ENCODE measurements at regions not wholly inside any gene's neighbourhood (a gene's known extent, or its start where the extent isn't known, plus 50 kb on each side); places are given as distances from the start of the nearest gene placed in this dataset.
A peak's percentile ranks its signal among the peaks of the same experiment; 100 is the strongest.

DNA sequence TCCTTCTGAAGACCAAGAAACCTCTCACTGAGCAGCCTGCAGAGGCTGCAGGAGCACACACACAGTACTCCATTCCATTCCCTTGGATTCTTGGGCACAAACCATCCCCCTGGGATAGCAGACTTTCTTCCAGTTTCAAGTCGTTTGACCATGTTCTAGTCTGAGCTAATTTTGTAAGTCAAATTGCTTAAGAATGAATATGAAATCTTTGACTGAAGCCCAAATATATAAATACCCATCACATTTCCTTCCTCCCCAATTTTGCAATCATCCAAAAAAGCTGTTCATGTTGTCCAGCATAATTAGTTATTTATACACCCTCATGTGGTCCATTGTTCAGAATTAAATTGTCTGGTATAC, 231.2 kb upstream of the TPRG1 start:
- no peak for DNase-seq (ENCODE audit: low read depth in 2 of 2)

GRCh38 chr3:188941103-188941502, 230.7 kb upstream of the TPRG1 start:
- no peak for DNase-seq (ENCODE audit: low read depth in 2 of 2)

GRCh38 chr3:188942191-188942590, 229.6 kb upstream of the TPRG1 start:
- DNase-seq (ENCODE audit: low read depth in 2 of 2) = no peak

- no peak for DNase-seq (ENCODE audit: low read depth in 2 of 2)
These were observed 228.2 kb upstream of the TPRG1 start for GRCh38 chr3:188943591-188943990.

DNA sequence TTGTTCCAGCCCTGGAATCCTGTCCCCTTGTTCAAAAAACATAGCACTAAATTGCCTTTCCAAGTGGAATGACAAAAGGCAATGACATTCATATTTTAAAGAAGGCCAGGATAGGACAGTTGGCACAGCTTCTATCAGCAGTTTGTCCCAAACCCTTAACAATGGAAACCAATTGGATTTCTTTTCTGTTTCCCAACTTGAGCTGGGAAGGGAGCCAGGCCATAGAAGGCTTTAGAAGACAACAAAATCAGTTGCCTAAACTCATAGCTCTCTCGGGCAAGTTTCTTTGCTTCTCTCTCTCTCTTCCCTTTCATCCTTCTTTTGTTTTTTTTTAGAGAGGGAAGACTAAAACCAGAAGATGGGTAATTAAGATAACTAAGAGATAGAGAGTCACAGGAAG, 227.7 kb upstream of the TPRG1 start:
- DNase-seq (ENCODE audit: low read depth in 2 of 2) = no peak

DNA sequence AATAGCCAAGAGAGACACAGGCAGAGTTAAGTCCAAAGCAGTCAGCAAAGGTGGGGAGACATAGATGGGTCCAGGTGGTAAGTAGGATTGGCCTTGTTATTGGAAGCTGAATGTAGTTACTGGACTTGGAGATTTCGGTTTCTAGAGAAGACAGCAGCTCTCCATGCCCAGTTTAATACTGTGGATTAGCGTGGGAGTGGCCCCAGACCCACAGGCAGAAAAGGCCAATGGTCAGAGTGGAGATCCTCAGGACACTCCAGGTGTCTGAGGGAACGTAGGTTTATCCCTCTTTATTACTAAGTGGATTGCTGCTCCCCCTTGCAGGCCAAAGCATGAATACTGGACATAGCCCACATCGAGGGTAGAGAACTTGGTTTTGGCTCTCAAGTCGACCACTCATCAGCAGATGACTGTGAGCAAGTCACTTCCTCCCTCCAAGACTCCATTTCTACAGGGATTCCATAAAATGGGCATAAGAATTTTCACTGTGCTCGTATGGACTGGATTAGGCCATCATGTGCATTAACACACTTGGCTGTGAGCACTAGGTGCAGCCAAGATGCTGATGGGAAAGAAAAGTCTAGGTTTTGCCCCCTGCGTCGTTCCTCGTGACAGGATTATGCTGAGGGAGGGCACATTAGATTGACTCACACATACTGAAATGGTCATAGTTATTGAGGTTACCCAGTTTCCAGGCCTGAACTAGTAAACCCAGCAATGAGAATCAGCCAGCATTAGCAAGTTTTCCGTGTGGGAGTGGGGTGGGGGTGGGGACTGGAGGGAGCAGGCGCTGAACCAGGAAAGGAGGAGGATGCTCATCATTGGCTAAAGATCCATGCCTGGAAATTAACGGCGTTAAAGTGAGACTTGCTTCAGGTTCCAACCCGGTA, 225.2 kb upstream of the TPRG1 start:
- no peak for DNase-seq (ENCODE audit: low read depth in 2 of 2)

DNA sequence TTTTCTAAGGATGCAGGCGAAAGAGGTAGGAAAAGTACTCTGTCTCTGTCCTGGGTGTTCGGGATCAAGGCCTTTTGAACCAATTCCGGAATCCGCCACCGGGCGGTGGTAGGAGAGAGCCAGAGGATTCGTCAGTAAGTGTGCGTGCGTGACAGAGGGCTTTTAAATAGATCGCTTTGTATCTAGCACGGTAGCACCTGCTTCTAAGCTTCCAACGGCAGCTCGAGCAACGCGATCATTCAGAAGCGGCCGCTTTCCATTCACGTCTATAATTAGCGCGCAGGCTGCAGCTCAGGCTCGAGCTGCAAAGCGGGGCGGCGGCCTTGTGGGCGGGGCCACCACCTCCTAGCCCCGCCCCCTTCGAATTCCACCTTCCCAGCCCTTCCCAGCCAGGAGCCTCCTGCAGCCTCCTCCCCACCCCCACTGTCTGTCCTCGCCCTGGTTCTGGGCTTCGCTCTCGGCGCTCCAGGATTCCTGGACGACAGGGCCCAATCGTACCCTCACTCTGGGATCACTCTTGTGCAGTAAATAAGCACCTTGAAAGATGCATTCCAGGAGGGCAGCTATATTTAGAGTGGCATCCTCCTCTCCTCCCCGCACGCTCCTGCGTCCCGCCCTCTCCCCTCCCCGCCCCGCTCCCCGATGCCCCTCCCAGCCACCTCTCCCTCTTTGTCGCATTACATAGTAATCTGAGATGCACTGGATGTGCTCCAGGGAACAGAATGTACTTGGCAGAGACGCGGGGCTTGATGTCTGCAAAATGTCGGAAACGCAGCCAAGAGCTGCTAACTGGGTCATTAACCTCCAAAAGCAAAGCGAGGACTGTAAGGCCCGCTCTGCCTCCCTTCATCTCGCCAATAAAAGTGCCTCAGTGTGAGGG, 224.1 kb upstream of the TPRG1 start:
- DNase-seq (ENCODE audit: low read depth in 2 of 2) = no peak

DNA sequence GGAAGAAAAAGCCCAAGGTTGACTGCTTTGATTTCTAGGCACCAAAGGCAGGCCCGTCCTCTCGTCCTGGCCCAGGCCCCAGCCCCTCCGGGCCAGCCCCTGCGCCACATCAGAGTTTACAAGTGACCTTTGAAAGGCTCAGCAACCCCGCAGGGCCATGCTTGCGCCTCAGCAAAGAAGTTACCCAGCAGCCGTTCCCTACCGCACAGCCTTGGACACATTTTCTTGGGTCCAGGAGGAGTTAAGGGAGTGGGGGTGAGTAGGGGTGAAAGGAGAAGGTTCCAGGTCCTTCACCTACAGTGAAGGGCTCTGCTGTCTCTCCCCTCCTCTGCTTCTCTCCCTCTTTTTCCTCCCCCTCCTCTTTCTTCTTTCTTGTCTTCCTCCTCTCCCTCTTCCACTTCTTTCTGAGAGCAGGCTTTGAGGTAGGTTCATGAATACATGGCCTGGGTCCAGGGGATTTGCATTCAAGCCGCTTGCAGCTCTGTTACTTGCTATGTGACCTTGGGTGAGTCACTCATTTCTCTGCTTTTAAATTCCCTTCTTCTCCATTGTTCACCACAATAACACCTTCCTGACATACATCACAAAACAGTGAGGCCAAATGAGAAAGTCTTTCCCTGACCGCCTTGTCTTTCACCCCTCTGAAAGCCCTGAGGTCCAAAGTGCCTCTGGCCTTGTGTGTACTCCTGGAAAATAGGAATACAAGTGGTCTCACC, 223.3 kb upstream of the TPRG1 start:
- no peak for DNase-seq (ENCODE audit: low read depth in 2 of 2)

DNA sequence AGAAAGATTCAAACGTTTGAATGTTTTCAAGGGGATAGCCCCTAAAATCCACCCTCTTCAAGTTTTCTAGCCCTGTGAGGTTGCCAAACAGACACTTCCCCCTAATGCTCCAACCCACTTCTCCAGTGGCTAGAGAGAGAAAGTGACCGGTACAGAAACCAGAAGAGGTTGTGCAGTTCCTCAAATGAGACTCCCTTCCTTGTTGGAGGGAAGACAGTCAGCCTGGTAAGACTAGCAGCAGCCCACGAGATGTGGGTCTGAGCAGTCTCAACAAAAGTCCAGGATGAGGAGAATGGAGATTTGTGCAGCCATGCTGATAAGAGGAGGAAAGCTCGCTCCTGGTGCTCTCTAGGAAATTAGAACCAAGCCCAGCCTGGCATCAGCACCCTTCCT, 222.8 kb upstream of the TPRG1 start:
- DNase-seq (ENCODE audit: low read depth in 2 of 2) = no peak

- no peak for DNase-seq (ENCODE audit: low read depth in 2 of 2)
These were observed 222.3 kb upstream of the TPRG1 start for GRCh38 chr3:188949456-188949855.

- no peak for DNase-seq (ENCODE audit: low read depth in 2 of 2)
These were observed 221.8 kb upstream of the TPRG1 start for GRCh38 chr3:188949996-188950395.

- no peak for DNase-seq (ENCODE audit: low read depth in 2 of 2)
These were observed 220.8 kb upstream of the TPRG1 start for GRCh38 chr3:188950832-188951489.

GRCh38 chr3:188951734-188952133, 220.0 kb upstream of the TPRG1 start:
- DNase-seq (ENCODE audit: low read depth in 2 of 2) = no peak

- peak; percentile 50 to 56 for DNase-seq (ENCODE audit: low read depth in 2 of 2)
These were observed 217.1 kb upstream of the TPRG1 start for GRCh38 chr3:188954590-188955208.

DNA sequence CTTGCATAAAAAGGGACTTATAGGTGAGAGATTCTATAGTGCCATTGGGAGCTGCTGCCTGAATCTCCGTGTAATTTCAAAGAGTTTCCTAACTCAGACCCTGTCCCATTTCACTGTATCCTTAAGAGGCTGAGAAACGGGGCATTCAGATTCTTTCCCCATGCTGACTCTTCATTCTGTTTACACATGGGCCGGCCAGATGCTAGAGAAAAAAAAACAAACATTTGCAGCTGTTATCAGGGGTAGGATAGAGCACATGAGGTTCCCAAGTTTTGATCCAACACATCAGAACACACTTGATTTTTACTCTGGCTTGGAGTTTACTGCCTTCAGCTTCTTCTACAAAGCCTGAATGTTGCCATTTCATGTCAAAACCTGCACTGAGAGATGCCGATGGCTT, 215.9 kb upstream of the TPRG1 start:
- no peak for DNase-seq (ENCODE audit: low read depth in 2 of 2)

GRCh38 chr3:188956839-188957489, 214.8 kb upstream of the TPRG1 start:
- DNase-seq (ENCODE audit: low read depth in 2 of 2) = no peak

GRCh38 chr3:188959013-188959412, 212.8 kb upstream of the TPRG1 start:
- no peak for DNase-seq (ENCODE audit: low read depth in 2 of 2)

GRCh38 chr3:188962253-188963247, 209.2 kb upstream of the TPRG1 start:
- no peak for DNase-seq (ENCODE audit: low read depth in 2 of 2)

DNA sequence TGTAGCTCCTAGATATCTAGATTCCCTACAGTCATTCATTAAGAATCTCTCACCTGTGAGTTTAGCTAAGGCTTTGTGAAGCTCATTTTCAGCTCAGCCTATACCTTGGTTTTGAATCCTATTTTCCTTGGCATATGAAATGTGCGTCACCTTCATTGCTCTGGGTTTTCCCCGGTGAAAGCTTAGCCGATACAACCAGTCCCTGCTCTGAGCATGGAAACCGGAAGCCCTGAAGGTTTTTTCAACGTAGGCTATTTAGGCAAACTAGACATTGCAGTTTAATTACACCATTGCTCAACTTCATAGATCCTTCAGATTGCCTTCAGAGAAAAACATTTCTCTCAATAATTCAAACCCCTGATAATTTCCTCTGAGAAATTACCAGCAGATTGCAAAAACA, 206.8 kb upstream of the TPRG1 start:
- DNase-seq (ENCODE audit: low read depth in 2 of 2) = no peak

DNA sequence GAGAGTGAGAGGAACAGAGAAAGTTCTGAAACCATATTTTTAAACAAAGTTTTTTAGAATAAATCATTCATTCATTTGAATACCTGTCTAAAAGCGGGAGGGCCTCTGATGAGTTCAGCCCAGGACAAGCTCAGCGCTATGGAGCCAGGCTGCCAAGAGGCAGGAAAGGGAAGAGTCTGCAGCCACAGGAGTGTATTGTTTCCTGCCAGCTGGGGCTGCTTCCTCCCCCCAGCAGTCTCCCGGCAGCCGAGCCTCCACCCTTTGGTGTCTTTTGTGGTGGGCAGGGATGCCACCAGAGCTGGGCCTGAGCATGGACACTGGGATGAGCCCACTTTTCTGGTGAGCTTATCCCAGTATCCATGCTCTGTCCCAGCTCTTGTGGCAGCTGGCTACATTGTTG, 199.5 kb upstream of the TPRG1 start:
- no peak for DNase-seq (ENCODE audit: low read depth in 2 of 2)
